Mesendoderm (in vitro differentiated cells): ENCODE measurements at regions not wholly inside any gene's neighbourhood (a gene's known extent, or its start where the extent isn't known, plus 50 kb on each side); places are given as distances from the start of the nearest gene placed in this dataset.

Source experiments
- DNase-seq: peaks from one replicate; pipeline ENCODE4 v3.0.0; 2013
- H2AK5ac ChIP-seq: 2 replicates; pipeline ENCODE4 v1.6.1; 2013; ENCODE audit warnings: low read length, inconsistent platforms
- H2BK120ac ChIP-seq: 2 replicates; pipeline ENCODE4 v1.6.1; 2013; ENCODE audit warnings: low read depth, mild to moderate bottlenecking, low read length, moderate library complexity, mixed read lengths
- H2BK15ac ChIP-seq: replicated peaks from 2 replicates; pipeline ENCODE4 v1.6.1; 2013; ENCODE audit warnings: low read depth, mild to moderate bottlenecking, moderate library complexity
- H2BK5ac ChIP-seq: 2 replicates; pipeline ENCODE4 v1.6.1; 2013; ENCODE audit warnings: low read length, inconsistent platforms
- H3K18ac ChIP-seq: 2 replicates; pipeline ENCODE4 v1.6.1; 2013; ENCODE audit warnings: mild to moderate bottlenecking, low read length, mixed read lengths
- H3K23ac ChIP-seq: one replicate; pipeline ENCODE4 v1.6.1; 2013; ENCODE audit warnings: low read length
- H3K27ac ChIP-seq: 2 replicates; pipeline ENCODE4 v1.5.1; 2013; ENCODE audit warnings: low read depth, mild to moderate bottlenecking, inconsistent platforms, low read length, moderate library complexity
- H3K27me3 ChIP-seq: 2 replicates; pipeline ENCODE4 v1.6.1; 2013; ENCODE audit warnings: low read length, control low read depth, mild to moderate bottlenecking, inconsistent platforms; ENCODE audit not compliant: insufficient read depth, poor library complexity
- H3K36me3 ChIP-seq: 2 replicates; pipeline ENCODE4 v1.6.1; 2013; ENCODE audit warnings: low read length, inconsistent platforms; ENCODE audit not compliant: control insufficient read depth, insufficient read depth
- H3K4ac ChIP-seq: one replicate; pipeline ENCODE4 v1.6.1; 2013; ENCODE audit warnings: low read depth, mild to moderate bottlenecking, low read length, moderate library complexity
- H3K4me1 ChIP-seq: 2 replicates; pipeline ENCODE4 v1.6.1; 2013; ENCODE audit warnings: low read depth, low read length, inconsistent platforms; ENCODE audit not compliant: control insufficient read depth
- H3K4me2 ChIP-seq: 2 replicates; pipeline ENCODE4 v1.6.1; 2013; ENCODE audit warnings: low read length
- H3K4me3 ChIP-seq: 2 replicates; pipeline ENCODE4 v1.5.1; 2013; ENCODE audit warnings: mild to moderate bottlenecking, low read length
- H3K56ac ChIP-seq: one replicate; pipeline ENCODE4 v1.6.1; 2013; ENCODE audit warnings: low read length
- H3K79me1 ChIP-seq: 2 replicates; pipeline ENCODE4 v1.6.1; 2013; ENCODE audit warnings: low read length, inconsistent platforms
- H3K79me2 ChIP-seq: 2 replicates; pipeline ENCODE4 v1.6.1; 2013; ENCODE audit warnings: mild to moderate bottlenecking, low read length; ENCODE audit not compliant: control insufficient read depth, insufficient read depth
- H3K9ac ChIP-seq: 2 replicates; pipeline ENCODE4 v1.6.1; 2013; ENCODE audit warnings: low read length, inconsistent platforms
- H4K5ac ChIP-seq: one replicate; pipeline ENCODE4 v1.6.1; 2013; ENCODE audit warnings: low read length
- H4K8ac ChIP-seq: one replicate; pipeline ENCODE4 v1.6.1; 2013; ENCODE audit warnings: low read depth, mild to moderate bottlenecking, control low read depth, low read length, moderate library complexity
- WGBS: extraction: QIAGEN DNeasy Blood & Tissue Kit; methylation state at CpG from one replicate; pipeline ENCODE4 v1.1.7; 2013; ENCODE audit warnings: low lambda C conversion rate, missing lambda C conversion rate; ENCODE audit not compliant: insufficient coverage; ENCODE audit errors: extremely low coverage; 5-methylcytosine and 5-hydroxymethylcytosine counted together

DNA sequence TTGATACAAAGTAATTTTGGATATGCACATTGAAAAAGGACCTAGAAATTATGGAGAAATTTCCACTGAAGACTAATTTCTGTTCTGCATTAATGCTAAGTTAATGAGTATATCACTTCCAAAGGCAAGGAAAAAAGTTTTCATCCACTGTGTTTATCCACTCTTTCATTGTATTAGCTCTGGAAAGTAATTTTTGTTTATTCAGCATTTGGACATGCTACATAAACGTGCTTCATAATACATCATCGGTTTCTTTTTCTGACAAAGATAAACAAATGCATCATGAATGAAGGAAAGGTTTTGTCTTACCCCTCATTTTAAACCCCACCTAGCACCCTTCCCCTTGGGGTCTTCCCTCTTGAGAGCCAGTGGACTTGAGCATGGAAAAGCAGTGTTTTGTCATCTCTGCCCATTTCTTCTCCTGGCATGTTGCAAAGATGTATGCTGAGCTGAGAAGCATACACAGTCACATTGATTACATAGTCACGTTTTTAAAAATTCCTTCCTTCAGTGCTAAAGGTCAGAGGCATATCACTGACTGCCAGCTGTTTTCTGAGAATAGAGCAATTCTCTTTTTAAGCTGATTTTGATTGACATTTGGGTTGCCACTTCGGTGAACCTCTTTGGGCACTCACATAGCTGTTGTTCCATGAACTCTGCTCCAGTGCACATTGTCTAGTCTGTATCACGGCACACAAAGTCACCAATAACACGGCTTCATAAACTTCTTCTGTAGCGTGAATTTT is 65.9 kb upstream of the C7orf33 start:
- H3K79me2 ChIP-seq, result no peaks in the 10 kb centered on the region
- no peak for DNase-seq
- H3K79me1 ChIP-seq, result no peaks in the 10 kb centered on the region
- no peak overlapping the region for H4K8ac ChIP-seq
- H3K18ac ChIP-seq, result no peak overlapping the region
- H2BK120ac ChIP-seq, result no peak overlapping the region
- no CpG with 5 or more reads among the region's 7 CpGs for WGBS
- no peak overlapping the region for H3K4me2 ChIP-seq
- H3K23ac ChIP-seq, result no peak overlapping the region
- H3K4me1 ChIP-seq, result no peaks in the 10 kb centered on the region
- no peak overlapping the region for H4K5ac ChIP-seq
- H3K4me3 ChIP-seq, result no peak overlapping the region
- H3K27ac ChIP-seq, result no peak overlapping the region
- H2AK5ac ChIP-seq, result no peak overlapping the region
- no peak overlapping the region for H2BK5ac ChIP-seq
- no peak overlapping the region for H3K4ac ChIP-seq
- no peaks in the 10 kb centered on the region for H3K27me3 ChIP-seq
- no peak overlapping the region for H3K9ac ChIP-seq
- no peaks in the 10 kb centered on the region for H3K36me3 ChIP-seq
- no peak overlapping the region for H3K56ac ChIP-seq
- no peak overlapping the region for H2BK15ac ChIP-seq

- Histone ChIP-seq H4K8ac (no peak overlapping the region), H2BK120ac (no peak overlapping the region), H3K79me2 (no peaks in the 10 kb centered on the region), H3K18ac (no peak overlapping the region), H2BK15ac (no peak overlapping the region), H2AK5ac (no peak overlapping the region), H4K5ac (no peak overlapping the region), H3K27ac (no peak overlapping the region), H3K56ac (no peak overlapping the region), H3K4ac (no peak overlapping the region), H3K4me1 (no peaks in the 10 kb centered on the region), H3K79me1 (no peaks in the 10 kb centered on the region), H3K27me3 (no peaks in the 10 kb centered on the region), H2BK5ac (no peak overlapping the region), H3K4me2 (no peak overlapping the region), H3K9ac (no peak overlapping the region), H3K36me3 (no peaks in the 10 kb centered on the region), H3K23ac (no peak overlapping the region), H3K4me3 (no peak overlapping the region)
- WGBS, result no CpG with 5 or more reads among the region's 6 CpGs
- DNase-seq, result peak; percentile 98
These were observed 62.8 kb upstream of the C7orf33 start for GRCh38 chr7:148527717-148528168.

DNA sequence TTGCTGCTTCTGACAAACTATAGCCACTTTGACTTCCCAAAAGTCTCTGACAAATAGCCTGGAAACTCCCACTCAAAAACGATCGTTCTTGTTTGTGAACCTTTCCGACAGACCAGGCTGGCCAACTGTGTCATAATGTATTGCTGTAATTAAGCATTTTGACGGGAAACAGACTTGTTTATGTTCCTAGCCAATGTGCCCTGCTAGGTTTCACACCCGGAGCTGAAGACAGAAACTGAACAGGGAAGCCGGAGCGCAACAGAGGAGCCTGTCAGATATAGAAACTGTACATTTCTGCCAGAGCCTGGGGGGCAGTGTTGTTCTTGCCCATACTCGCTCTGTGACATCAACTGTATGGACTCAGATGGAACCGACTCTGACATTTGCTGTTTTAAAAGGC is 55.3 kb upstream of the C7orf33 start:
- Histone ChIP-seq H2BK5ac (no peak overlapping the region), H3K4me2 (no peak overlapping the region), H2BK15ac (no peak overlapping the region), H3K79me1 (no peaks in the 10 kb centered on the region), H2BK120ac (no peak overlapping the region), H3K4me3 (no peak overlapping the region), H3K36me3 (no peaks in the 10 kb centered on the region), H3K27me3 (no peaks in the 10 kb centered on the region), H2AK5ac (no peak overlapping the region), H3K23ac (no peak overlapping the region), H3K4me1 (no peaks in the 10 kb centered on the region), H3K56ac (no peak overlapping the region), H3K9ac (no peak overlapping the region), H3K4ac (no peak overlapping the region), H4K5ac (no peak overlapping the region), H3K27ac (no peak overlapping the region), H3K79me2 (no peaks in the 10 kb centered on the region), H3K18ac (no peak overlapping the region), H4K8ac (no peak overlapping the region)
- no CpG with 5 or more reads among the region's 9 CpGs for WGBS
- DNase-seq, result no peak

DNA sequence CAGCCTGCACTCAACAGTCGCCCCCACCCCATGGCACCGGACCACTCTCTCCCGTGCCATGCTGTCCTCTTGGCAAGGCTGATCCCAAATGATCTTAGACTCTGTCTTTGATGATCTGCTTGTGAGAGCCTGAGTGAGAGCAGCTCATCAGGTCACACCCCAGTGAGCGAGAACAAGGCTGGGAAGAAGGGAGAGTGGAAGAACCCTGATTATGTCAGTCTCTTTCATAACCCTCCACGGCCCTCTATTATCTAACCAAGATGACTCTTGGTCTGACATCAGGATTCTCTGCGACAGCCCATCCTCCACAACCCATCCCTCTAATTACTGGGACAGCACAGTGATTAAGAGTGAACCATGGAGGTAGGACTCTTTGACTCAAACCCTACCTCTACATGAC is 53.1 kb upstream of the C7orf33 start:
- Histone ChIP-seq H4K8ac (no peak overlapping the region), H3K9ac (no peak overlapping the region), H3K4me3 (no peak overlapping the region), H3K79me2 (no peaks in the 10 kb centered on the region), H2BK15ac (no peak overlapping the region), H3K79me1 (no peaks in the 10 kb centered on the region), H3K27me3 (no peaks in the 10 kb centered on the region), H3K23ac (no peak overlapping the region), H3K4me1 (no peaks in the 10 kb centered on the region), H2AK5ac (no peak overlapping the region), H3K36me3 (no peaks in the 10 kb centered on the region), H2BK5ac (no peak overlapping the region), H3K18ac (no peak overlapping the region), H4K5ac (no peak overlapping the region), H3K4ac (no peak overlapping the region), H3K56ac (no peak overlapping the region), H3K27ac (no peak overlapping the region), H3K4me2 (no peak overlapping the region), H2BK120ac (no peak overlapping the region)
- no CpG with 5 or more reads among the region's 6 CpGs for WGBS
- no peak for DNase-seq

DNA sequence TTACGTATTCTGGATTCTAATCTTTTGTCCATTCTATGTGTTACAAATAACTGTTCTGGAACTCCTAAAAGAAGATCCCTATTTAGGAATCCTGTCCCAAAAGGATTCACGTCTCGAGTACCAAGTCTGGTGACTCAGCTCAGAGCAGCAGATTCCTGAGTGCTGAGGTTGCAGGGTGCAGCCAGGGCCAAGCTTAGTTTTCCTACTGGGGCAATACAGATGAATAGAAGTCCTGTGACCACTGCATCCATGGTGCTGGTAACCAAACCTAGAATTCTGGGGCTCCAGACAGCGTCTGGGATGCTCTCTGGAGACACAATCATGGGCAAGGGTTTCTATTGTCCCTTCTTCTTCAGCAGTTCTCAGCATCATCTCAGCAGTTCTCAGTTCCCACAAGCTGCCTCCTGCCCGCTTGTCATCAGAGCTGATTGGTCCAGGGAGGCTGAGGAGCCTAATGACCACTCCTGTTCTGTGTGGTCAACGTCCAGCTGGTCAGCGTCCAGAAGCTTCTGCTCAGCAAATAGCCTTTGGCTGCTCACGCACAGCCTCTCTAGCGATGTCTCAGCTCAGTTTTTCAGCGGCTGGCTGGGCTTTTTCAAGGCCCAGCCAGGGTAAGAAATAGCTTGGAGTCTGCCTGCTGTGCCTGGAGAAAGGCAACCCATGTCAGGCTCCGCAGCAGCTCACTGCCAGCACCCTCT is 50.4 kb upstream of the C7orf33 start:
- no peaks in the 10 kb centered on the region for H3K4me1 ChIP-seq
- H4K8ac ChIP-seq, result no peak overlapping the region
- H3K4ac ChIP-seq, result no peak overlapping the region
- H3K27me3 ChIP-seq, result no peaks in the 10 kb centered on the region
- DNase-seq, result peak; percentile 82
- no peaks in the 10 kb centered on the region for H3K79me2 ChIP-seq
- H2BK15ac ChIP-seq, result no peak overlapping the region
- H3K4me2 ChIP-seq, result no peak overlapping the region
- H4K5ac ChIP-seq, result no peak overlapping the region
- no peak overlapping the region for H2BK5ac ChIP-seq
- no peaks in the 10 kb centered on the region for H3K36me3 ChIP-seq
- no peak overlapping the region for H3K18ac ChIP-seq
- H3K27ac ChIP-seq, result no peak overlapping the region
- H3K23ac ChIP-seq, result no peak overlapping the region
- H2BK120ac ChIP-seq, result no peak overlapping the region
- H3K9ac ChIP-seq, result no peak overlapping the region
- H3K4me3 ChIP-seq, result no peak overlapping the region
- no peak overlapping the region for H3K56ac ChIP-seq
- no peak overlapping the region for H2AK5ac ChIP-seq
- no CpG with 5 or more reads among the region's 11 CpGs for WGBS
- H3K79me1 ChIP-seq, result no peaks in the 10 kb centered on the region
